Endodermal cell (in vitro differentiated cells): ENCODE measurements at regions not wholly inside any gene's neighbourhood (a gene's known extent, or its start where the extent isn't known, plus 50 kb on each side); places are given as distances from the start of the nearest gene placed in this dataset.

Experiments
- DNase-seq: peaks from one replicate; pipeline ENCODE4 v3.0.0-alpha.2; 2017
- H3K27ac ChIP-seq: 2 replicates; pipeline ENCODE4 v1.5.1; 2013; ENCODE audit warnings: mild to moderate bottlenecking, low read depth, low read length, moderate library complexity
- H3K27me3 ChIP-seq: 2 replicates; pipeline ENCODE4 v1.6.1; 2013; ENCODE audit warnings: mild to moderate bottlenecking, low read length, moderate library complexity; ENCODE audit not compliant: insufficient read depth, control insufficient read depth, poor library complexity, severe bottlenecking
- H3K36me3 ChIP-seq: 2 replicates; pipeline ENCODE4 v1.7.0; 2013; ENCODE audit warnings: mild to moderate bottlenecking, low read length, moderate library complexity; ENCODE audit not compliant: control insufficient read depth, insufficient read depth
- H3K4me1 ChIP-seq: one replicate; pipeline ENCODE4 v1.7.0; 2013; ENCODE audit warnings: low read length; ENCODE audit not compliant: control insufficient read depth, insufficient read depth
- H3K4me3 ChIP-seq: 2 replicates; pipeline ENCODE4 v1.5.1; 2013; ENCODE audit warnings: mild to moderate bottlenecking, low read length, moderate library complexity
- H3K9ac ChIP-seq: 2 replicates; pipeline ENCODE4 v1.6.1; 2013; ENCODE audit warnings: mild to moderate bottlenecking, low read length, moderate library complexity; ENCODE audit not compliant: poor library complexity, severe bottlenecking; ENCODE audit errors: extremely low read depth
- H3K9me3 ChIP-seq: 2 replicates; pipeline ENCODE4 v1.6.1; 2013; ENCODE audit warnings: mild to moderate bottlenecking, low read length, moderate library complexity; ENCODE audit not compliant: control insufficient read depth
- H3K27ac Mint-ChIP-seq: 2 replicates; pipeline ENCODE4 v1.8.0; 2020; ENCODE audit warnings: mixed read lengths
- H3K27me3 Mint-ChIP-seq: 2 replicates; pipeline ENCODE4 v1.8.0; 2021; ENCODE audit warnings: mild to moderate bottlenecking, mixed read lengths; ENCODE audit not compliant: insufficient read depth
- H3K36me3 Mint-ChIP-seq: 2 replicates; pipeline ENCODE4 v1.8.0; 2020; ENCODE audit warnings: low read depth, mixed read lengths
- H3K4me1 Mint-ChIP-seq: 2 replicates; pipeline ENCODE4 v1.8.0; 2020; ENCODE audit warnings: mixed read lengths
- H3K4me3 Mint-ChIP-seq: 2 replicates; pipeline ENCODE4 v1.8.0; 2020; ENCODE audit warnings: mild to moderate bottlenecking, moderate library complexity, mixed read lengths
- H3K9me3 Mint-ChIP-seq: 2 replicates; pipeline ENCODE4 v1.8.0; 2020; ENCODE audit warnings: mild to moderate bottlenecking, mixed read lengths
- WGBS, 2 experiments: methylation state at CpG; one replicate each; pipeline versions ENCODE4 v1.1.5 to v1.1.7; 2013; ENCODE audit warnings: missing lambda C conversion rate in 2 of 2, mixed read lengths in 1 of 2; ENCODE audit not compliant: insufficient coverage in 1 of 2, insufficient read length in 1 of 2; 5-methylcytosine and 5-hydroxymethylcytosine counted together
- TF ChIP-seq, protein P1 (sequence below): fragments of 200-600 bp; sonication (generic); conservative IDR thresholded peaks from 2 replicates; pipeline ENCODE4 v1.5.0; 2021; ENCODE audit warnings: antibody characterized with exemption, mild to moderate bottlenecking

DNA sequence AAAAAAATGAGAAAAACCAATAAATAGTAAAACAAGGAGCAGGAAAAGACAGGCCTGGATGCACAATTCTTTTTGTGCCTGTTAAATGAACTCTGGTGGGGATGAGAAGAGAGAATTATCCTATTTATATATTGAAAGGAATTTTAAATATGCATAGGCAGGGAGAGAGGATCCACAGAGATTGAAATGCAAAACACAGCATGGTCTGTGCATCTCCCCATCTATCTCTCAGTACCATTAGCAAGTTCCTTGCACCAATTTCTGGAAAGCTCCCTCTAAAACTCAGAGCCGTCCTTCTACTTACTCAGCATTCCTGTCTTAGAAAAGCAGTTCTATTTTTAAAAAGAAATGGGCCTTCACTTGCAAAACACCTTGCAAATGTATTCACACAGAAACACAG lies 502.3 kb upstream of the KLHL29 start:
- H3K9me3 Mint-ChIP-seq = peaks cover 4% of the 10 kb centered on the region
- WGBS, 2 experiments = 83 to 94% methylated on average over 1 of the region's 1 CpG
- no peak overlapping the region for H3K27ac Mint-ChIP-seq
- H3K4me1 Mint-ChIP-seq = peaks cover 17% of the 10 kb centered on the region
- H3K9me3 ChIP-seq = peaks cover 12% of the 10 kb centered on the region
- no peak for DNase-seq
- no peaks in the 10 kb centered on the region for H3K36me3 Mint-ChIP-seq
- H3K9ac ChIP-seq = no peak overlapping the region
- H3K27me3 ChIP-seq = no peaks in the 10 kb centered on the region
- TF ChIP-seq, protein P1, sequence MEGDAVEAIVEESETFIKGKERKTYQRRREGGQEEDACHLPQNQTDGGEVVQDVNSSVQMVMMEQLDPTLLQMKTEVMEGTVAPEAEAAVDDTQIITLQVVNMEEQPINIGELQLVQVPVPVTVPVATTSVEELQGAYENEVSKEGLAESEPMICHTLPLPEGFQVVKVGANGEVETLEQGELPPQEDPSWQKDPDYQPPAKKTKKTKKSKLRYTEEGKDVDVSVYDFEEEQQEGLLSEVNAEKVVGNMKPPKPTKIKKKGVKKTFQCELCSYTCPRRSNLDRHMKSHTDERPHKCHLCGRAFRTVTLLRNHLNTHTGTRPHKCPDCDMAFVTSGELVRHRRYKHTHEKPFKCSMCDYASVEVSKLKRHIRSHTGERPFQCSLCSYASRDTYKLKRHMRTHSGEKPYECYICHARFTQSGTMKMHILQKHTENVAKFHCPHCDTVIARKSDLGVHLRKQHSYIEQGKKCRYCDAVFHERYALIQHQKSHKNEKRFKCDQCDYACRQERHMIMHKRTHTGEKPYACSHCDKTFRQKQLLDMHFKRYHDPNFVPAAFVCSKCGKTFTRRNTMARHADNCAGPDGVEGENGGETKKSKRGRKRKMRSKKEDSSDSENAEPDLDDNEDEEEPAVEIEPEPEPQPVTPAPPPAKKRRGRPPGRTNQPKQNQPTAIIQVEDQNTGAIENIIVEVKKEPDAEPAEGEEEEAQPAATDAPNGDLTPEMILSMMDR = no peak
- H3K4me1 ChIP-seq = no peaks in the 10 kb centered on the region
- H3K27ac ChIP-seq = no peak overlapping the region
- no peaks in the 10 kb centered on the region for H3K36me3 ChIP-seq
- no peak overlapping the region for H3K4me3 ChIP-seq
- H3K4me3 Mint-ChIP-seq = no peak overlapping the region
- H3K27me3 Mint-ChIP-seq = no peaks in the 10 kb centered on the region

DNA sequence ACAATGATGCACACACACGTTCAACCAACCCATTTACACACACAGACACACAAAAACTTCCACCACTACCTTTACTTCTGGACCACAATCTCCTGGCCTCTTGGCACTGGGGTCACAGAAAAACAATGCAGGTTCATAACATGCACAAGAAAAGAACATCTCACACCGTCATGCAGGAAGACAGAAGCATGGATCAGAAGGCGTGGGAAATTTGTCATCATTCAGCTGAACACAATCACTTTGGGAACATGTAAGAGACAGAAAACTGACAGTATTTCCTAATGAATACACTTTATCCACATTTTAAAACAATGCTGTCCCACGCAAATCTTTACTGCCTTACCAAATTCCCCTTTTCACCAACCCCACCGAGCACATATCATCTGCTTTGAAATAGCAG lies 501.9 kb upstream of the KLHL29 start:
- 75 to 88% methylated on average over 3 to 5 of the region's 5 CpGs for WGBS, 2 experiments
- Histone ChIP-seq H3K27me3 (no peaks in the 10 kb centered on the region), H3K9me3 (peaks cover 12% of the 10 kb centered on the region), H3K4me1 (no peaks in the 10 kb centered on the region), H3K27ac (no peak overlapping the region), H3K9ac (no peak overlapping the region), H3K36me3 (no peaks in the 10 kb centered on the region), H3K4me3 (no peak overlapping the region)
- TF ChIP-seq, protein P1 = no peak
- no peak overlapping the region for H3K4me3 Mint-ChIP-seq
- H3K27me3 Mint-ChIP-seq = no peaks in the 10 kb centered on the region
- H3K9me3 Mint-ChIP-seq = peaks cover 4% of the 10 kb centered on the region
- no peak for DNase-seq
- no peaks in the 10 kb centered on the region for H3K36me3 Mint-ChIP-seq
- peaks cover 21% of the 10 kb centered on the region for H3K4me1 Mint-ChIP-seq
- no peak overlapping the region for H3K27ac Mint-ChIP-seq

DNA sequence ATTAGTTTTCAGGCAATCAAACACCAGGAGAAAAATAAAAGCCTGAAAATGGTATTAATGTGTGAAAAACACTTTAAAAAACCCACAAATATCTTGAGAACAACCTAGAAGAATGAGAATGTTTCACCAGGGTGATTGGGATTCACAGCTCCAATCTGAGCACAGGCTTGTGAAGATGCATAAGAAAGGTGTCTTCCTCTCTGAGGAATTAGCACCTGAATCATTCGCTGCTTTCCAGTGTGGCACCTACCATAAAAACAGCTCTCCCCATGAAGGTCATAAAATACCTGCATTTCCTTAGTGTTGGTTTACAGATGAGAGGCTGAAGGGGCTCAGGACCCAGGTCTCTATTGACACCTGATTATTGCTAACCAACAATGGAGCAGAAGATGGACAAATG lies 499.7 kb upstream of the KLHL29 start:
- Mint-ChIP-seq H3K4me3 (no peak overlapping the region), H3K4me1 (peaks cover 25% of the 10 kb centered on the region), H3K9me3 (peaks cover 4% of the 10 kb centered on the region), H3K36me3 (no peaks in the 10 kb centered on the region), H3K27me3 (no peaks in the 10 kb centered on the region), H3K27ac (no peak overlapping the region)
- no peak for DNase-seq
- Histone ChIP-seq H3K4me3 (no peak overlapping the region), H3K27me3 (no peaks in the 10 kb centered on the region), H3K4me1 (no peaks in the 10 kb centered on the region), H3K36me3 (no peaks in the 10 kb centered on the region), H3K9ac (no peak overlapping the region), H3K27ac (no peak overlapping the region), H3K9me3 (peaks cover 12% of the 10 kb centered on the region)
- TF ChIP-seq, protein P1 = no peak
- 76% methylated on average over 1 of the region's 1 CpG; no CpG with 5 or more reads in 1 of the 2 experiments for WGBS, 2 experiments
